Fibroblast of skin of left biceps (primary cell): ENCODE measurements at regions not wholly inside any gene's neighbourhood (a gene's known extent, or its start where the extent isn't known, plus 50 kb on each side); places are given as distances from the start of the nearest gene placed in this dataset.

Experiments
- DNase-seq, 2 experiments: peaks; one replicate each; pipeline ENCODE4 v3.0.0-alpha.2; 2013; ENCODE audit warnings: low read depth in 2 of 2

- no peak for DNase-seq
These were observed 56.8 kb upstream of the TANK start for GRCh38 chr2:161103451-161103831.

- DNase-seq = no peak
These were observed 56.1 kb upstream of the TANK start for GRCh38 chr2:161104054-161104553.

DNA sequence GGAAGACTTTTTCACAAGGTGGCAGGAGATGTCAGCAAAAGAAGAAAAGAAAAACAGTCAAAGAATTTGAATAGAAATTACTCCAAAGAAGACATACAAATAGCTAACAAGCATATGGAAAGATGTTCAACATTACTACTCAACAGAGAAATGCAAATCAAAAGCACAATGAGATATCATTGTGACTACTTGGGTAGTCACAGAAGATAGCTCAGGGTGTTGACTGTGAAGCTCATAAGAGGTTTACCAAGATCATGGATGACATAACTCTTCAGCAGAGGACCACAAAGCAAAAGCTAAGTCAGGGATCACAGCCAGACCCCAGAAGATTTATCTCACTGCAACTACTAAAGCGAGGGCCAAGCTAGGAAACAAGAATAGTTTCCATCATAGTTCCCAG, 53.0 kb upstream of the TANK start:
- no peak for DNase-seq
